ENCODE measurements at regions not wholly inside any gene's neighbourhood (a gene's known extent, or its start where the extent isn't known, plus 50 kb on each side); places are given as distances from the start of the nearest gene placed in this dataset.

DNA sequence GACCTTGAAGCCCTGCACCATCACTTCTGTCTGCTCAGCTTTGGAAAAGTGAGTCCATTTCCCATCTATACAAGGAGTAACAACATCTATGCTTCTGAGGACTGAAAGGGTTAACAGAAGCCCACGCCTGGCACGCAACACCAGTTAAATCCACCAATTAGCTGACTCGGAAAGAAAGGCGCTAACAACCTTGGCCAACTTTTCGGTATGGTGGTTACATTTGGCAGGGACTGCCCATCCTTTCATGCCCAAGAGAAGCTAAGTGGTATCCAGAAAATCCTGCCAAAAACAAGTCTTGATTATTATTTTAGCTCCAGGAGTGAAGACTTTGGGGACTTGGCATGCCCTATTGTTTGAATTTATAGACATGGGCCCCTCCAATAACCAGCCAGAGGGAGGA lies 202.3 kb upstream of the RPL38 start:
- DNase-seq (ENCODE audit: low read depth) = no peak
- TF ChIP-seq CTCF (IDR thresholded peaks at IDR 0.05; ENCODE audit: insufficient read depth, low read depth, low read length, missing control alignments) = no peak
- no peak overlapping the region for H3K4me3 ChIP-seq (ENCODE audit: low read depth, low read length)

- DNase-seq (ENCODE audit: low read depth) = no peak
- H3K4me3 ChIP-seq (ENCODE audit: low read depth, low read length) = no peak overlapping the region
- TF ChIP-seq CTCF (IDR thresholded peaks at IDR 0.05; ENCODE audit: insufficient read depth, low read depth, low read length, missing control alignments) = no peak
Measured at GRCh38 chr17:74002241-74002640, 201.2 kb upstream of the RPL38 start.

- no peak for TF ChIP-seq CTCF (IDR thresholded peaks at IDR 0.05; ENCODE audit: insufficient read depth, low read depth, low read length, missing control alignments)
- no peak for DNase-seq (ENCODE audit: low read depth)
Measured at GRCh38 chr17:74004056-74004455, 199.4 kb upstream of the RPL38 start.

DNA sequence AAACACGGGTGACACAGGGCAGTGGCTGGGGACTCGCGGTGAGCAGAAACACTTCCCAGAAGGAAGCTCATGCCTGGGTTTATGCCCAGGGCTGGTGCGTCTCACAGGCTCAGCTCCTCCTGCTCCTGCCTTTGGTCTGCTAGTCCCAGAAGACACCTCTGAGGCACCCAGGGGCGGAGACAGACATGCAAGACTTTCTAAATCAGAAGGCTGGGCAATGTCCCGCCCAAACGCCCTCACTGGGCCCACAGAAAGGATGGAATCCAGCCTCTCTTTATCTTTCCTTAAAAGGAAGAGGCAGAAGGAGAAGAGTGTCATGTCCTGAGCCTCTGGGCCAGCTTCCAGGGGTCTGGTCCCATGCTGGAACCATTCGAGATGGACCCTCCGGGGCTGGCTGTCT lies 197.7 kb upstream of the RPL38 start:
- H3K4me3 ChIP-seq (ENCODE audit: low read depth, low read length) = no peak overlapping the region
- no peak for DNase-seq (ENCODE audit: low read depth)
- no peak for TF ChIP-seq CTCF (IDR thresholded peaks at IDR 0.05; ENCODE audit: insufficient read depth, low read depth, low read length, missing control alignments)

More at GRCh38 chr17:74004056-74004455, 199.4 kb upstream of the RPL38 start:
- H3K4me3 ChIP-seq (ENCODE audit: low read depth, low read length) = no peak overlapping the region

DNA sequence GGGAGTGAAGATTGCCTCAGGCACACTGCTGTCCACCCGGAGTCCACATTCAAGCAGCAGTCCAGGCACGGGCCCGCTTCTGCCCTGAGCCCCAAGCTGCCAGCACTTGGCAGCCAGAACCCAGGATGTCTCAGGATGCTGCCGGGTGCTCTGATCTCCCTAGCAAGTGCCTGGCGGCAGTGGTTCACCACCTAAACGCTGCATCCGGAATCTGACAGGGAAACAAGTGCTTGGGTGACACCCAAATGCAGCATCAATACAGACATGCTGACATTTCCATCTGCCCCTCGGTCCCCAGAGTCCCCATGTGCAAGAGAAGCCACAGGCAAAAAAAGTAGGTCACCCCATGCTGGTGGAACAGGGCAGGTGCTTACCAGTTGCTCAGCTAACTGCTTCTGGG lies 197.1 kb upstream of the RPL38 start:
- H3K4me3 ChIP-seq (ENCODE audit: low read depth, low read length) = no peak overlapping the region
- DNase-seq (ENCODE audit: low read depth) = no peak
- no peak for TF ChIP-seq CTCF (IDR thresholded peaks at IDR 0.05; ENCODE audit: insufficient read depth, low read depth, low read length, missing control alignments)

- no peak for TF ChIP-seq CTCF (IDR thresholded peaks at IDR 0.05; ENCODE audit: insufficient read depth, low read depth, low read length, missing control alignments)
- H3K4me3 ChIP-seq (ENCODE audit: low read depth, low read length) = no peak overlapping the region
- DNase-seq (ENCODE audit: low read depth) = peak; percentile 9
Measured at GRCh38 chr17:74008196-74008595, 195.3 kb upstream of the RPL38 start.

GRCh38 chr17:74009056-74009625 lies 194.3 kb upstream of the RPL38 start:
- H3K4me3 ChIP-seq (ENCODE audit: low read depth, low read length) = no peak overlapping the region
- no peak for TF ChIP-seq CTCF (IDR thresholded peaks at IDR 0.05; ENCODE audit: insufficient read depth, low read depth, low read length, missing control alignments)
- DNase-seq (ENCODE audit: low read depth) = no peak

Data from GM12865 (cell line).